Activated CD4-positive, alpha-beta memory T cell treated with anti-CD3 and anti-CD28 coated beads for 36 hours (primary cell): ENCODE measurements at regions not wholly inside any gene's neighbourhood (a gene's known extent, or its start where the extent isn't known, plus 50 kb on each side); places are given as distances from the start of the nearest gene placed in this dataset.

Experiments
- CTCF ChIA-PET: fragments of 350-600 bp; sonication (Branson Sonifier 250); formaldehyde crosslinking; loops from one replicate; lab custom pipeline; 2021; ENCODE audit warnings: antibody characterized with exemption, inconsistent platforms; lab: Charles Lee
- POLR2A ChIA-PET: fragments of 350-600 bp; sonication (Branson Sonifier 250); formaldehyde crosslinking; loops from one replicate; lab custom pipeline; 2021; ENCODE audit warnings: antibody characterized with exemption; lab: Charles Lee
- DNase-seq: peaks from one replicate; pipeline ENCODE4 v3.0.0-alpha.2; 2020
- H3K27ac Mint-ChIP-seq: one replicate; pipeline ENCODE4 v1.8.0; 2021; ENCODE audit warnings: mixed read lengths
- H3K27me3 Mint-ChIP-seq: one replicate; pipeline ENCODE4 v1.8.0; 2021; ENCODE audit warnings: mixed read lengths
- H3K36me3 Mint-ChIP-seq: one replicate; pipeline ENCODE4 v1.8.0; 2021; ENCODE audit warnings: mixed read lengths
- H3K4me1 Mint-ChIP-seq: one replicate; pipeline ENCODE4 v1.8.0; 2021; ENCODE audit warnings: low read depth, mixed read lengths
- H3K4me3 Mint-ChIP-seq: one replicate; pipeline ENCODE4 v1.8.0; 2021; ENCODE audit warnings: mild to moderate bottlenecking, mixed read lengths
- H3K9me3 Mint-ChIP-seq: one replicate; pipeline ENCODE4 v1.8.0; 2021; ENCODE audit warnings: mixed read lengths
- intact Hi-C: fragments of 100-400 bp; cut with micrococcal nuclease; formaldehyde crosslinking; loops from one replicate; pipeline ENCODE4 v1.15.1; 2023

GRCh38 chr16:6903671-6904070, 429.0 kb upstream of the RBFOX1 start:
- H3K4me1 Mint-ChIP-seq, result no peaks in the 10 kb centered on the region
- POLR2A ChIA-PET, result no interaction called here
- CTCF ChIA-PET, result no interaction called here
- H3K27me3 Mint-ChIP-seq, result no peaks in the 10 kb centered on the region
- no peak overlapping the region for H3K27ac Mint-ChIP-seq
- no peaks in the 10 kb centered on the region for H3K36me3 Mint-ChIP-seq
- DNase-seq, result no peak
- intact Hi-C loops, result no loop called here
- peaks cover 26% of the 10 kb centered on the region for H3K9me3 Mint-ChIP-seq
- no peak overlapping the region for H3K4me3 Mint-ChIP-seq

- Mint-ChIP-seq H3K27me3 (no peaks in the 10 kb centered on the region), H3K4me3 (no peak overlapping the region), H3K36me3 (no peaks in the 10 kb centered on the region), H3K4me1 (no peaks in the 10 kb centered on the region), H3K27ac (no peak overlapping the region), H3K9me3 (peaks cover 26% of the 10 kb centered on the region)
- intact Hi-C loops, result no loop called here
- ChIA-PET POLR2A (no interaction called here), CTCF (no interaction called here)
- DNase-seq, result no peak
Observed at GRCh38 chr16:6898896-6899295, 433.7 kb upstream of the RBFOX1 start.

- intact Hi-C loops, result no loop called here
- DNase-seq, result no peak
- no peaks in the 10 kb centered on the region for H3K36me3 Mint-ChIP-seq
- no peak overlapping the region for H3K27ac Mint-ChIP-seq
- POLR2A ChIA-PET, result no interaction called here
- H3K9me3 Mint-ChIP-seq, result peaks cover 26% of the 10 kb centered on the region
- no peaks in the 10 kb centered on the region for H3K4me1 Mint-ChIP-seq
- H3K27me3 Mint-ChIP-seq, result no peaks in the 10 kb centered on the region
- CTCF ChIA-PET, result no interaction called here
- H3K4me3 Mint-ChIP-seq, result no peak overlapping the region
Observed at GRCh38 chr16:6897876-6898485, 434.7 kb upstream of the RBFOX1 start.

DNA sequence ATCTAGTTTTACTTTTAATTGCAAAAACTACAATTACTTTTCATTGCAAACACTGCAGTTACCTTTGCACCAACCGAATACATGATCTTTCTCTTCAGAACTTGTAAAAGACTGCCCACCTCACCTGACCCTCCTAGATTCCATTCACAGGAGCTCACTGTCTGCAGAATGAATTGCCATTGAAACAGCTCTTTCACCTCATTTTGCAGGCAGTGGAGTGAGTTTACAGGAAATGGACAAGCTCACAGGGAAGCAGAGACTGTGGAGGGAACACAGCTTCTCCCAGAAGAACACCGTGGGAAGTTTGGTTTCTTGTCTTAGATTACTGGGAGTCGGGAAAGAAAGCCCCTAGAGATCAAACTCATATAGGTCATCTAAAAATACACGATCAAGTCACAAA, 439.7 kb upstream of the RBFOX1 start:
- ChIA-PET POLR2A (no interaction called here), CTCF (no interaction called here)
- no peak for DNase-seq
- intact Hi-C loops, result no loop called here
- H3K36me3 Mint-ChIP-seq, result no peaks in the 10 kb centered on the region
- H3K4me1 Mint-ChIP-seq, result no peaks in the 10 kb centered on the region
- H3K4me3 Mint-ChIP-seq, result no peak overlapping the region
- H3K27me3 Mint-ChIP-seq, result no peaks in the 10 kb centered on the region
- peaks cover 15% of the 10 kb centered on the region for H3K9me3 Mint-ChIP-seq
- H3K27ac Mint-ChIP-seq, result no peak overlapping the region

- Mint-ChIP-seq H3K36me3 (no peaks in the 10 kb centered on the region), H3K4me1 (no peaks in the 10 kb centered on the region), H3K27me3 (no peaks in the 10 kb centered on the region), H3K27ac (no peak overlapping the region), H3K4me3 (no peak overlapping the region), H3K9me3 (peaks cover 22% of the 10 kb centered on the region)
- intact Hi-C loops, result no loop called here
- ChIA-PET POLR2A (no interaction called here), CTCF (no interaction called here)
- no peak for DNase-seq
Observed at GRCh38 chr16:6891496-6891895, 441.1 kb upstream of the RBFOX1 start.

- H3K27ac Mint-ChIP-seq, result no peak overlapping the region
- no peak overlapping the region for H3K4me3 Mint-ChIP-seq
- no peaks in the 10 kb centered on the region for H3K27me3 Mint-ChIP-seq
- intact Hi-C loops, result no loop called here
- CTCF ChIA-PET, result no interaction called here
- no peaks in the 10 kb centered on the region for H3K36me3 Mint-ChIP-seq
- peaks cover 26% of the 10 kb centered on the region for H3K9me3 Mint-ChIP-seq
- POLR2A ChIA-PET, result no interaction called here
- no peak for DNase-seq
- no peaks in the 10 kb centered on the region for H3K4me1 Mint-ChIP-seq
Observed at GRCh38 chr16:6888531-6888930, 444.1 kb upstream of the RBFOX1 start.

- POLR2A ChIA-PET, result no interaction called here
- no peak for DNase-seq
- Mint-ChIP-seq H3K27me3 (no peaks in the 10 kb centered on the region), H3K4me1 (no peaks in the 10 kb centered on the region), H3K27ac (no peak overlapping the region), H3K36me3 (no peaks in the 10 kb centered on the region), H3K9me3 (peaks cover 17% of the 10 kb centered on the region), H3K4me3 (no peak overlapping the region)
- intact Hi-C loops, result no loop called here
- CTCF ChIA-PET, result no interaction called here
Observed at GRCh38 chr16:6884002-6884401, 448.6 kb upstream of the RBFOX1 start.

DNA sequence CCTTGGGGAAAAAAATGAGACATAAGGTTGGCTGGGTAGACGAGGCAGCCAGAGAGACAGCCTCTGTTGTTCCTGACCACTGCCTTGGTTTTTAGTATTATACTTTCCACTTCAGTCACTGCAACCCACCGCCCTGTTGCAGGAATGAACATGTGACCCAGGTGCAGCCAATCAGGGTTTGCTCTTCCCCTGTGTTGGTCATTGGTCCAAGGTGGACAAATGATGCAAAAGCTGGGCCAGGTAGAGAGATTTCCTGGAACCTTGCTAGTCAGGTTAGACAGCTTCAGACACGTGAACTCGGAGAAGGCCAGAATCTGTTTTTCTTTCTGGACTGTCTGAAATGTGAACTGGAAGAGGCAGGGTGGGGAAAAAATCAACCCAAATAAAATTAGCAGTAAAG, 452.4 kb upstream of the RBFOX1 start:
- no peak for DNase-seq
- no peaks in the 10 kb centered on the region for H3K27me3 Mint-ChIP-seq
- H3K36me3 Mint-ChIP-seq, result no peaks in the 10 kb centered on the region
- intact Hi-C loops, result no loop called here
- ChIA-PET POLR2A (no interaction called here), CTCF (no interaction called here)
- no peak overlapping the region for H3K4me3 Mint-ChIP-seq
- H3K27ac Mint-ChIP-seq, result no peak overlapping the region
- H3K4me1 Mint-ChIP-seq, result no peaks in the 10 kb centered on the region
- peaks cover 20% of the 10 kb centered on the region for H3K9me3 Mint-ChIP-seq

DNA sequence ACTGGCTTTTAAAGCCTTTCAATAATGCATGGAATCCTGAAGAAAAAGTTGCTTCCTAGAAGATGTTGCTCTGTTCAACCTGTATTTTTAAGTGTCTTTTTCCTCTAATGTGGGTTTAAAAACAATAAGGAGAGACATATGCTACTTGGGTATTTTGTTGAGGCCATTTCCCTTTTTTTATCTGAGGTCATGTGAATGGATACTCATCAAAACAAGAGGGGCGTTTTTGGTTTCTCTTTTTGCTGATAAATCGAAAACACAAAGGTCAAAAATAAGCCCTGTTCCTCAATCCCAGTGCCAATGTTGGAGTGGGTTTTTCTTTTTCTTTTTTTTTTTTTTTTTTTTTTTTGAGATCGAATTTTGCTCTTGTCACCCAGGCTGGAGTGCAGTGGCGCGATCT, 468.0 kb upstream of the RBFOX1 start:
- POLR2A ChIA-PET, result no interaction called here
- DNase-seq, result no peak
- H3K4me3 Mint-ChIP-seq, result no peak overlapping the region
- CTCF ChIA-PET, result no interaction called here
- peaks cover 26% of the 10 kb centered on the region for H3K9me3 Mint-ChIP-seq
- no peaks in the 10 kb centered on the region for H3K27me3 Mint-ChIP-seq
- no peaks in the 10 kb centered on the region for H3K36me3 Mint-ChIP-seq
- H3K4me1 Mint-ChIP-seq, result no peaks in the 10 kb centered on the region
- intact Hi-C loops, result no loop called here
- no peak overlapping the region for H3K27ac Mint-ChIP-seq

DNA sequence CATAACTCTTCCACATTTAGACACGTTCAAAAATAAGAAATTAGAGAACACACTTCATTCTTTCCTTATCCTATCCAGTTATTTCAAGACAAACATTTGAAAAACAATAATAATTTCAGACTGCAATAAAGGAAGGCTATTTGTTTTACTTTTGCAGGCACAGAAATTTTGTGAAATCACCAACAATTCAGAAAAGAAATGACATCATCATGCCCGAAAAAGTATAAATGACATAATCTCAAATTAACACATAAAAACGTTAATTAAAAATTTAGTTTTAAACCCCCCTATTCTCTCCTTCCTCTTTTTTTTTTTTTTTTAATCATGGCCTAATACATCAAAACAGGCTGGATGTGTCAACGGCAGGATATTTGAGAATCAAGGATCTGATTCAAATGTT, 468.4 kb upstream of the RBFOX1 start:
- H3K9me3 Mint-ChIP-seq, result peaks cover 28% of the 10 kb centered on the region
- H3K27me3 Mint-ChIP-seq, result no peaks in the 10 kb centered on the region
- H3K27ac Mint-ChIP-seq, result no peak overlapping the region
- intact Hi-C loops, result no loop called here
- no peaks in the 10 kb centered on the region for H3K36me3 Mint-ChIP-seq
- ChIA-PET CTCF (no interaction called here), POLR2A (no interaction called here)
- H3K4me3 Mint-ChIP-seq, result no peak overlapping the region
- H3K4me1 Mint-ChIP-seq, result no peaks in the 10 kb centered on the region
- no peak for DNase-seq

DNA sequence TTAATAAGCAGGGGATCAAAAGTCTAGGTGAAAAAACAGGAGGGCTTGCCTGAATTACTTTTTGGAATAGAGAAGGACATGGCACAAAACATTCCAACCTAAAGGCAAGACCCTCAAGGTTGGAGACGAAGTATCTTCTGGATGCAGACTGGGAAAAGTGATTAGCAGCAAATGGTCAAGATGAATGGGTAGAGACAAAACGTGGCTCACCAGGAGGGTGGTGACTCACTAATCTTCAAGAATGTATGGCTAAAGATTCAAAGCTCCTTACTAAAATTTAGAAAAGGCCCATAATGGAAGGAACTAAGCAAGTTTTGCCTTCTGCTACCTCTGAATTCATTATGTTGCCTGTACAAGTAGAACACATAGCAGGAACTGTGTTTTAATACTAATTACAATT, 469.5 kb upstream of the RBFOX1 start:
- H3K4me1 Mint-ChIP-seq, result no peaks in the 10 kb centered on the region
- ChIA-PET POLR2A (no interaction called here), CTCF (no interaction called here)
- no peaks in the 10 kb centered on the region for H3K36me3 Mint-ChIP-seq
- no peaks in the 10 kb centered on the region for H3K27me3 Mint-ChIP-seq
- no peak overlapping the region for H3K4me3 Mint-ChIP-seq
- H3K27ac Mint-ChIP-seq, result no peak overlapping the region
- no peak for DNase-seq
- intact Hi-C loops, result no loop called here
- peaks cover 21% of the 10 kb centered on the region for H3K9me3 Mint-ChIP-seq

DNA sequence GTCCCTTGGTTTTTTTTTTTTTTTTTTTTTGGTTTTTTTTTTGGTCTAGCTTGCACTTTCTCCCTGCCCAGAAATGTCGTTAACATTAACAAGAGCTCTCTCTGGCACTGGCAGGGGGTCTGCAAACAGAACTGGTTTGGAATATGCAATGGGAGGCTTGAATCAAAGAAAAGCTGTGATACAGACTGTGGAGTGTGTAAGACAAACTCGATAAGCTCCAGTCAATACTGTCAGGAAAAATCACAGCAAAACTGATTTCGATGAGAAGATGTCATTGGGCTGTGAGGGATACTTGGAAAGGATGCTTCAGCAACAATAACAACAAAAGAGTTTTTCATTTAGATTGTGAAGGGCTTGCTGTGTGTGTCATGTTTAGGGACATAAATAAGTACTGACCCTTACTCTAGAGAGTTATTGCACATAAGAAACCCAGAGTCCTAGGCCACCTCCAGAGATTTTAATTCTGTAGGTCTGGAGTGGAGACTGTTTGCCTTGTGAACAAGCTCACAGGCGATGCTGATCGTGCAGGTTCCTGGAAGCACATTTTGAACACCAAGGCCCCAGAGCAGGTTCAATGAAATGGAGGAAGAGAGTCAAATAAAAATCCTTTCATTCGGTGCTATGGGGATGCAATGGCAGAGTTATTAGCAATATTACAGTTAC, 470.7 kb upstream of the RBFOX1 start:
- no peak for DNase-seq
- Mint-ChIP-seq H3K27me3 (no peaks in the 10 kb centered on the region), H3K36me3 (no peaks in the 10 kb centered on the region), H3K4me3 (no peak overlapping the region), H3K9me3 (peaks cover 20% of the 10 kb centered on the region), H3K4me1 (no peaks in the 10 kb centered on the region), H3K27ac (no peak overlapping the region)
- ChIA-PET POLR2A (no interaction called here), CTCF (no interaction called here)
- intact Hi-C loops, result no loop called here

GRCh38 chr16:6861135-6861814, 471.4 kb upstream of the RBFOX1 start:
- H3K9me3 Mint-ChIP-seq, result peaks cover 22% of the 10 kb centered on the region
- no peaks in the 10 kb centered on the region for H3K4me1 Mint-ChIP-seq
- H3K36me3 Mint-ChIP-seq, result no peaks in the 10 kb centered on the region
- H3K27me3 Mint-ChIP-seq, result no peaks in the 10 kb centered on the region
- ChIA-PET POLR2A (no interaction called here), CTCF (no interaction called here)
- no peak overlapping the region for H3K4me3 Mint-ChIP-seq
- intact Hi-C loops, result no loop called here
- H3K27ac Mint-ChIP-seq, result no peak overlapping the region
- no peak for DNase-seq
